ENCODE measurements at regions not wholly inside any gene's neighbourhood (a gene's known extent, or its start where the extent isn't known, plus 50 kb on each side); places are given as distances from the start of the nearest gene placed in this dataset.

GRCh38 chr21:16241479-16241963 is 511.7 kb downstream of the USP25 start:
- DNase-seq, result no peak

DNA sequence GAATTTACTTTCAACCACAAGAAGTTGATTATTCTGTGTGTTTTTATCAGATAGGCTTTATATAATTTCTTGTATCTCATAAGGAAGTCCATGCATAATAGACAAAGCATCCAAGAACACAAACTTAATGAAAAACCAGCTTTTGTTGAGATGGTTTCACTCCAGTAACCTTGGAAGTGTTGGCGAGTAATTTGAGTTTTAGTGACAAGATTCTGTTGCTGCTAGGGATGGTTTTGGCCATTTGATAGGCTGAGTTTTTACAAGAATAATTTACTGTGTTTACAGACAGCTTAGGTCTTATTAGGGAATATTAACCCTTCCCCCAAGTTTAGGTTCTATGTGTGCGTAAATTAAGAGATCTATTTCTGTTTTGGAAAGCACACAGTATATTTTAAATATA is 513.6 kb downstream of the USP25 start:
- DNase-seq, result no peak

DNA sequence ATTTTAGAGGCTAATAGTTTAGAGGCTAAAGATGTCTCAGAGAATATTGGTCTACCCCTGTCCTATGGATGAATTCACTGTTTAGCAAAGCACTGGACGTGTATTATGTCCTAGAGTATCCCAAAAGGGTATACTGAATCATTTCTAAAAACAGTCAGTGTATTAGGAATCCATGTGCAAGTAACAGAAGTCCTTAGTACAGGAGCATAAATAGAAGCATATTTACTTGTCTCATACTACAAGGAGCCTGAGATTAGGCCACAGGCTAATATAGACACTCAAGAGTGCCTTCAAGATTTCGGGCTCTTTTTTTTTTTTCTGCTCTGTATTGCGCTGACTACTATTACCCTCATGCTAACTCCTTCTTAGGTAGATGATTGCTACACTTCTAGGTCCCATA is 518.9 kb downstream of the USP25 start:
- DNase-seq, result no peak

DNA sequence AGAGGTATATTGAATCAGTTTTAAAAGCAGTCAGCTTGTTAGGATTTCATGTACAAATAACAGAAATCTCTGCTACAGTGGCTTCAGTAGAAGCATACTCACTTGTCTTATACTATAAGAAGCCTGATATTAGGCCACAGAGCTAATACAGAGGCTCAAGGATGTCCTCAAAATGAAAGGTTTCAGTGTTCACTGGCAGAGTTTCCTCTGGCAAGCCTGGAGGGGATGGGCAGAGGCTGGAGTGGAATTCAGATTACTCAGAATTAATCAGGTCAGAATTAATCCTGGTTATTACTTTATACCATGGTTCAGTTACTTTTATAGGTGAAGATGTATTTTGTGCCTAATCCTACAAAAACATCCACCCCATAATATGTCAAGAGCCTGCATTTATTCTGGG is 520.5 kb downstream of the USP25 start:
- no peak for DNase-seq

DNA sequence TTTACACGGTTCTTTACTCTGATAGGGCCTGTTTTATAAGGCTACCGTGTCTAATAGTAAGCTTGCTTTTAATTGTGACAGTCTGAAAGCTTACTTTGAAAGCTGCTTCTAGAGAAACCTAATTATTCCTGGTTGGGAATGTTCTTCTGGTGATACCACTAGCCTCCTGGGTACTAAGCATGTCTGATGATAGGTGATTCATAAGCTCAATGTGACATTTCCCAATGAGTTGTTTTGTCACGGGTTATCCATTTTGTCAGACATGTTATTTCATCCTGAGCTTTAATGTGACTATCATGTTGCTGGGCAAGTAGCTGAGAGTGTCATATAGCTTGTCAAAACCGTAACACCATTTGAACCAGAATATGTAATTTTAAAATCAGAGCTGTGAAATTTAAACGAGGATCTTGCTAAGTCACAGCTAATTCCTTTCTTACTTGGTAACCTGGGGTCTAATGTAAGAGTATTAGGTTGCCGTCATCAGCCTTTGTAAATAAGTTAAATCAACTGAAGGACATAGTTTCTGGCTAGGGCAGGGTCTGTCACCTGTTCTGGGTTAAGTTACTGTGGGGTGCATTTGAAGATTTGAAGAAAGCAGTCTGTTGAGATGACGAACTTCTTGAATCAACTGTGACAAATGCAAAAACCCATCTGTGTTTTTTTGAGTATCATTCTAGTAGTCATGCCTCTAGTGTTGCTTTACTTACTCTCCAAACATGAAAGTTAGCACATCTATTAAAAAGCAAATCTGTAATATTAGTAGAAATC is 529.2 kb downstream of the USP25 start:
- no peak for DNase-seq

- no peak for DNase-seq
Measured at GRCh38 chr21:16262091-16262490, 532.3 kb downstream of the USP25 start.

GRCh38 chr21:16264319-16264718 is 534.5 kb downstream of the USP25 start:
- no peak for DNase-seq

GRCh38 chr21:16269476-16269875 is 539.7 kb downstream of the USP25 start:
- no peak for DNase-seq

DNA sequence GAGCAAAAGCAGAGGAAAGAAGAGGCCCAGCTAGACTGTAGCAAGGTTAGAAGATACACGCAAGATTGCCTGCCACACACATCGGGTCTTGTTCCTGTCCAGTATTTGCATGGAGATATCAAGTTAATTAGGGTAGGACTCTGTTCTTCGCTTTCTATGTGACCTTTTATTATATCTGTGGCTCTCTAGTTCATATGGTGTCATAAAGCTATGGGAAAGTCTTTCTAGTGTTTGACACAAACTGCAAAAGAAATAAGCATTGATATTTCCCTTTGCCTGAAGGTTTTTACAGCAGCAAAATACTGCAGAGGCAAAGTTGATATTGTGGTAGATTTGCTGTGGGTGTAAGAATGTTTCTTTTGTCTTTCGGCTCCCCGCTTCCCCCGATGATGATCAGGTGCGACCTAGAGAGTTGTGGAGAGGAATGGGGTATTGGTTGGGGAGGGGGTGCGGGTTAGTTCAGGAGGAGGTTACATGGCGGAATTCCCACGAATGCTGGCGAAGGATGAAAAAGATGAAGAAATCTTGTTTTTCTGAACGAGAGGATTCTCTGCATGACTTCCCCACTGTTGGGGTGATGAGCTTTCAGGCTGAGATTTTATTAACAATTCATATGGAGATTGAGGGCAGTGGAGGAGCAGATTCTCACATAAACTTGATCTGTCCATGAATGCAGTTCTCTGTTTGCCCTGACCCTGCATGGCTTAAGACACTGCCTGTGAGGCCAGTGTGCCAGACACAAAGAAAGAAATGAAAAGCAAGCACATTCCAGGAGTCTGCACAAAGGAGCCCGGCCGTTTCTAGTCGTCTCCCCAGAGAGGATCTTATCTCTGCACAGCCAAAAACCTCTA is 550.2 kb downstream of the USP25 start:
- no peak for DNase-seq

DNA sequence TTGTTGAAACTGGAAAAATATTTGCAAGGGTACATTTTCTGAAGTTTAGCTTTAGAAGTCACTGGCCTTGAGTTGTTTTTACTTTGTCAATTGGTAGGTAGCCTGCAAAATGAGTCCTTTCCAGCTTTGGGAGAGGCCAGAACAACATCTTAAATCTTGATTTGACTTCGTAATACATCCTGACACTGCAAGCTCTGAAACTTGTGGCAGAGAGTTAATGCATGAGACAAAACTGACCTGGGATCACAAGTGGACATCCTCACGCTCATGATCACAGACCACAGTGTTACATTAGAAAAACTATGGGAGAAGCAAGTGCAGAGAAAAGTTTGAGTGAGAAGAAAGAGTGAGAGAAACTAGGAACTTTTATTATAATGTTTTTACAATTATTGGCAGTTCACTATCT is 550.9 kb downstream of the USP25 start:
- DNase-seq, result no peak

- DNase-seq, result no peak
Measured at GRCh38 chr21:16283516-16283915, 553.7 kb downstream of the USP25 start.

DNA sequence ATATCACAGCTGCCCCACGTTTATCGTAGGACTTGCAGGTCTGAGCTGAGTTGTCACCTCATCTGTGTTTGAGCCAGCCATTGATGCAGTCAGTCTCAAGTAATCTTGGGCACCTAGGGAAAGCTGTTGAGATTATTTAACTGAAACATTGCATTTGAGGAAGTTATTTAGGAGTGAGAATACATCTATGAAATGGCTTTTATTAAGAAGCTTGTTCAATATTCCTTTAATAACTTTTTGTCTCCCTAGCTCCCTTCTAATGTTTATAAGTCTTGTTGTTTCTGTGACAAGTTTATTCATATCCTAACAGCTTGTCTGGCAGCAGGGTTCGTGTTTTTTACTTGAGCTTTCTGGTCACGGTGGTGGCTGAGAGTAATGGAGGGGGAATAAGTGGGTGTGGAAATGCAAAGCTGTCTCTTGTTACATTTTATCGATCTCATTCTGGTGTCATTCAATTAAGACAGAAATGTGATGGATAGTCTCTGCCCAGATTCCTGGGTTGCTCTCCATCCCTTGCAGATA is 555.9 kb downstream of the USP25 start:
- DNase-seq, result no peak

DNA sequence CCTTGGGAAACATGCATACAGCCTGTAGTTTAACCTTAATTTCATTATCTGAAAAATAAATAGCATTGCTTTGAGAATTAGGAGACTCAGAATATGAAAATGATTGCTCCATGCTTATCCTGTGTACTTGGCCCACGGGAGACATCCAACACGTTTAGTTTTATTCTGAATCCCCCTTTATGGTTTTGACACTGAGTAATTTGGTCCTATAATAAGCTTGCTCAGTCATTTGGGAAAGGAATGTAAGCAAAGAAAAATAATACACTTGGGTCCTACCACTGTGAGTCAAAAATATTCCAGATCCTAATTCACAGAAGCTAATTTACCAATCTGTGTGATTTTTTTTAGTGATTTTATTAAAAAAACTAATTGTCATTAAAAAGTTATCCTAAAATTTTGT is 557.3 kb downstream of the USP25 start:
- no peak for DNase-seq

- no peak for DNase-seq
Measured at GRCh38 chr21:16291296-16291695, 561.5 kb downstream of the USP25 start.

DNA sequence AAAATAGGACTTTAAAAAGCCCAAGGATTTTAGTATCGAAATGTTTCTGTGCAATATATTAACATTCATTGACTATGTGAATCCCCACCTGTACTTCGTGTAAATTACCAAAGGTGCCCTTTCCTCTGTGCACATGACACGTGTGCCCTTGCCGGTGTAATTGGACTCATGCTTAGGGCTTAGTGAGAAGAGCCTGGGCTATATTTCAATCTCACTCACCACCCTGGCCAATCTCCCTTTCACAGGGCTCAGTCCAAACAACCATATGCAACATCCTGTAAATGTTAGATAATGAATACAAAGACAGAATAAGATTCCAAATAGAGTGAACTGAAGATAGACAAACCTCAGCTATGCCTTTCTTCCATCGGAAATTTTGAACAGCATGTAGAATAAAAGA is 564.3 kb downstream of the USP25 start:
- no peak for DNase-seq

GRCh38 chr21:16302851-16303282 is 573.1 kb downstream of the USP25 start:
- no peak for DNase-seq

DNA sequence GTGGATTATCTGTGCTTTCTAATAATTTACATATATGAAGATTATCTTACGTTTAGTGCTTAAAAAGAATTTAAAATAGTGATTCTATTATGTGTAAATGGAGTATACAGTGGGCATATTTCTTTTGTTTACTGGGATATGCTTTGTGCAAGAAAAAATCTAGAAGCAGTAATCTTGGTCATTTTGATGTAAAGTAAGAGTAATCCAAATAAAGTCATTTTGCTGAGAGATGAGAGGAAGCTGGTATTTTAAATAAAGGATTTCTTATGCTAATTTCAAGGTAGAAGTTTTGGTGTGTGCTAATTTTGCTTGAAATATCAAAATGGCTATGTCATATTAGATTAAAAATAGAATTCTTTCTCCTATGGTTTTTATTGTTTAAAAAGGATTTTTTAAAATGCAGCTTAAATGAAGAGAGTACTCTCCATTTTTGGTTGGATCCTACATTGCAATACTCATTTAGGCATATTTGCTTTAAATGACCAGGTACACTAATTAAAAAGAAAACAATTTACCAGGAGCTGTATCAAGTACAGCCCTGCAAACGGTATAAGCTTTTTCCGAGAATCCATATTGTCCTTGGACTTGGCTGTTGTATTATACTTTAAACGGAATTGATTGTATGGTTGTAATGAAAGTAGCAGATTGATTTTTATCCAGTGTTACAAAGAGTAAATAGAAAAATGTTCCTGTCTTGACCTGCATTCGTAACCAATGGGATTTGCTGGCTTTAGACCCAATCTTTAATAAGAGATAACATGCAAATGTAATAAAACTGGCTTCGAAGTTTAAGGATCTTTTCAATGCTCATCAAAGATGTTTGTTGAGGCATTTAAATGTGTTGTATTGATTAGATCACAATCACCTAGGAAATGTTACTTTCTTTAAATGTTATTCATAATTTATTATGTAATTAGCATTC is 574.7 kb downstream of the USP25 start:
- DNase-seq, result no peak

GRCh38 chr21:16305686-16306085 is 575.9 kb downstream of the USP25 start:
- no peak for DNase-seq

DNA sequence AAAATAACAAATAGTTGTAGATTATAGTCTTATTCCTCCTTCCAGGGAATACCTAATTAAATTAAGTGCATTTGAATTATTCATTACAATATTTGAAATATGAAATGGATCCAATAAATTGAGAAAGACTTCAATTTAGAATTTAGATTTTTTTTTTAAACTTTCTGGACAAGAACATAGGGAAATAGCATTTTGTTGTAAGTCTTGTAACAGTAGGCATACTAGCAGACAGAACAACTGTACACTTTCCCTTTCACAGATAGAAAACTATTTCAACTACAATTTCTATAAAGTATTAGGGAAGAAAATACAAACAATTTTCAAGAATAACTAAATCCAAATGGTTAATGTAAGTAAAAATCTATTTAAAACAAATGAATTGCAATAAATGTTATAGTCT is 577.5 kb downstream of the USP25 start:
- DNase-seq, result no peak

DNA sequence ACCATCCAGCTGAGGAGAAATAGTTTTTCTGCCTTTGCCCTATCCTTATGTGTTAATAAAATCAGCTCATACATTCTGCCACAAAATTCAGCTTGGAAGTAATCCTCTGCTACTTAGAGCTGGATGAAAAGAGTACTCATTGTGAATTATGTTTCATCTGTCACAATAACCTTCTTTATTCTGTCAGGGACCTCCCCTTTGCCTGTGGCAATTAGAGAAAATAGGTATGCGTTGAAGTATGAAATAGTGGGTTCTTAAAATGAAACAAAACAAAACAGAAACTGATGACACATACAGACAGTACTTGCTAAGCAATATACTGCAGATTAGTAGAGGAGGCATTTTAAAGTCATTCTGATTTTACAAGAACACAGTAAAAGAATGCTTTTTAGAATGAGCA is 578.5 kb downstream of the USP25 start:
- DNase-seq, result no peak

DNA sequence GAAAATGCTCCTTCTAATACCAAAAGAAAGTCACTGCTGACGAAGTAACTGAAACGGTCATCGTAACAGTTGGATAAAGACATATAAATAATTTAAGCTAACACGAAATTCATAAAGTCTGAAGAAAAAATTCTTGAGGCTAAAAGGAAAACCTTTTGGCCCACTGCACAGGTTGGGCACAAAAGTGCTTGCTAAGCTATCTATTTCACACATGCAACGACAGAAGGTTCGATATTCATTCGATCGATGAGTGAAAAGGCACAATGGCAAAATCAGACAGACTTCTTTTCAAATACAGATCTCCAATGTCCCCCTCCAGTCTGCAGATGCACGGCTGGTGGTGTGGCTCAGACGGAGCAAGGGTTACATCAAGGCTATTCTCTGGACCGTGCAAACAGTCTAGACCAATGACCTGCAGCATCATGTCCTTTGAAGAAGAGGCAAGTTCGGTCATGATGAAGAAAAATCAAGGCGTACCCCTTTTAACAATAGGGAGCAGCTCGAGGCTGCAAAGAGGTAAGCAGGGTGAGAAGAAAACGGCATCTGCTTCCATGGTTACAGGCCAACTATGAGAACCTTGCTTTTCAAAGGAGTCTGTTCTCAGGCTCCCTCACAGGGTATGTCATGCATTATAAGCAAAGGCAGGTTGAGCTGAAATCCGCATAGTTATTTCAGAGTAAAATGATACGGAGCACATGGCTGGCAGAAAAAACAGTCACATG is 579.6 kb downstream of the USP25 start:
- no peak for DNase-seq

DNA sequence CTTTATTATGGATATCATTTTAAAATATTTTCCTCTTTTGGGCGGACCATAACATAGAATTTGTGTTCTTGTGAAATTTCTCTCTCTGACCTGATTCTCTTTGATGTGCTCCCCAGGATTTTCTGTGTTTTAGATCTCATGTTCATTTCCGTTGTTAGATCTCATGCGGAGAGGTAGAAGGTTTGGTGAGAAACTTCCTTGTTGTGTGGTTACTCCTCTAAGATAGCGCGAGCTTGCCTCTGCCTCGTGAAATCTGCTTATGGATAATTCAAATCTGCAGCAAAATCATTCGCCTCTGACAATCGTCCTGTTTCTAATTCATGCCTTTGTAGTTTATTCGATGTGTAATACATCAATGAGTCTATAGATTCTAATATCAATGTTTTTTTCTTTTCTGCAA is 580.4 kb downstream of the USP25 start:
- no peak for DNase-seq
